WTC11 (cell line): ENCODE measurements at regions not wholly inside any gene's neighbourhood (a gene's known extent, or its start where the extent isn't known, plus 50 kb on each side); places are given as distances from the start of the nearest gene placed in this dataset.

Experiments used
- JUN ChIP-seq: sonication (generic); formaldehyde crosslinking; IDR thresholded peaks from 2 replicates; pipeline ENCODE4 v1.8.0; 2023; ENCODE audit warnings: mild to moderate bottlenecking, missing genetic modification reagents
- ZNF121 ChIP-seq: sonication (generic); formaldehyde crosslinking; IDR thresholded peaks from 2 replicates; pipeline ENCODE4 v1.8.0; 2023; ENCODE audit warnings: missing genetic modification reagents
- TF ChIP-seq, protein P1 (sequence below): sonication (generic); formaldehyde crosslinking; IDR thresholded peaks from 2 replicates; pipeline ENCODE4 v1.8.0; 2022; ENCODE audit warnings: mild to moderate bottlenecking, missing genetic modification reagents
- TF ChIP-seq, protein P2 (sequence below): fragments of 200-600 bp; IDR thresholded peaks from 2 replicates; pipeline ENCODE4 v1.8.0; 2022; ENCODE audit warnings: antibody characterized with exemption

DNA sequence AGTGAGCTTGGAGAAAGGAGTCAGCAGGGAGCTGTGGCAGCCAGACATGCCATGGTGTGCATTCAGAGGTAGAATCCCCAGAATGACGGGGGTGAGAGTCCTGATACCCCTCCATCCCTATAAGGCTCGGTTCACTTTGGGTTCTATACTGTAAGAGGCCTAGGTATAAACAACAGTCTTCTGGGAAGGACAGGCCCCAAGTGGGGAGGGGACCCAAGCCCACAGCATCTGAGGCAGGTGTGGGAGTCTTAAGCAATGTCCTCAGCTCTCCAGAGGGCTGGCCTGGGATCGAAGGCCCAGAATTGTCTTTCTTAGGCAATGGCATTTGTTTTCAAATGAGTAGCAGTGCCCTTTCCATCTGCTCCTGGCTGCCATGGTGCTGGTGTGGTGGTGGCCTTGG, 50.2 kb upstream of the MAMLD1 start:
- TF ChIP-seq, protein P1, sequence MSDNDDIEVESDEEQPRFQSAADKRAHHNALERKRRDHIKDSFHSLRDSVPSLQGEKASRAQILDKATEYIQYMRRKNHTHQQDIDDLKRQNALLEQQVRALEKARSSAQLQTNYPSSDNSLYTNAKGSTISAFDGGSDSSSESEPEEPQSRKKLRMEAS (CRISPR knock-in tag) = no peak
- TF ChIP-seq, protein P2, sequence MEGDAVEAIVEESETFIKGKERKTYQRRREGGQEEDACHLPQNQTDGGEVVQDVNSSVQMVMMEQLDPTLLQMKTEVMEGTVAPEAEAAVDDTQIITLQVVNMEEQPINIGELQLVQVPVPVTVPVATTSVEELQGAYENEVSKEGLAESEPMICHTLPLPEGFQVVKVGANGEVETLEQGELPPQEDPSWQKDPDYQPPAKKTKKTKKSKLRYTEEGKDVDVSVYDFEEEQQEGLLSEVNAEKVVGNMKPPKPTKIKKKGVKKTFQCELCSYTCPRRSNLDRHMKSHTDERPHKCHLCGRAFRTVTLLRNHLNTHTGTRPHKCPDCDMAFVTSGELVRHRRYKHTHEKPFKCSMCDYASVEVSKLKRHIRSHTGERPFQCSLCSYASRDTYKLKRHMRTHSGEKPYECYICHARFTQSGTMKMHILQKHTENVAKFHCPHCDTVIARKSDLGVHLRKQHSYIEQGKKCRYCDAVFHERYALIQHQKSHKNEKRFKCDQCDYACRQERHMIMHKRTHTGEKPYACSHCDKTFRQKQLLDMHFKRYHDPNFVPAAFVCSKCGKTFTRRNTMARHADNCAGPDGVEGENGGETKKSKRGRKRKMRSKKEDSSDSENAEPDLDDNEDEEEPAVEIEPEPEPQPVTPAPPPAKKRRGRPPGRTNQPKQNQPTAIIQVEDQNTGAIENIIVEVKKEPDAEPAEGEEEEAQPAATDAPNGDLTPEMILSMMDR = no peak
- TF ChIP-seq ZNF121 (CRISPR knock-in tag) (no peak), JUN (CRISPR knock-in tag) (no peak)
